Suprapubic skin (tissue), 4 donors: ENCODE measurements at regions not wholly inside any gene's neighbourhood (a gene's known extent, or its start where the extent isn't known, plus 50 kb on each side); places are given as distances from the start of the nearest gene placed in this dataset.
"Not testable (repeated sequence)": the region's sequence is repeated elsewhere in the genome, so short reads cannot be mapped to it uniquely, and the experiment has no call there.

Experiments
- DNase-seq, 2 donors: peaks; one replicate each; pipeline ENCODE4 v3.0.0-alpha.2; 2019; ENCODE audit warnings: low spot score in 2 of 2
- H3K27ac ChIP-seq: fragments of 200-600 bp; sonication (generic); one replicate; pipeline ENCODE4 v1.5.1; 2019
- H3K27me3 ChIP-seq: fragments of 200-600 bp; sonication (generic); one replicate; pipeline ENCODE4 v1.5.1; 2019
- H3K36me3 ChIP-seq: fragments of 200-600 bp; sonication (generic); one replicate; pipeline ENCODE4 v1.5.1; 2019
- H3K4me1 ChIP-seq: fragments of 200-600 bp; sonication (generic); one replicate; pipeline ENCODE4 v1.5.1; 2019
- H3K4me3 ChIP-seq: fragments of 200-600 bp; sonication (generic); one replicate; pipeline ENCODE4 v1.5.1; 2019; ENCODE audit warnings: mild to moderate bottlenecking
- H3K9me3 ChIP-seq: fragments of 200-600 bp; sonication (generic); one replicate; pipeline ENCODE4 v1.5.1; 2019
- EP300 ChIP-seq: sonication (generic); formaldehyde crosslinking; IDR thresholded peaks from one replicate; pipeline ENCODE4 v1.6.1; 2017; ENCODE audit warnings: antibody characterized with exemption
- POLR2A ChIP-seq, 2 donors: fragments of 450-650 bp; IDR thresholded peaks; one replicate each; pipeline ENCODE4 v1.6.1; 2017; ENCODE audit warnings: antibody characterized with exemption in 2 of 2, mild to moderate bottlenecking in 2 of 2, moderate library complexity in 2 of 2
- POLR2AphosphoS5 ChIP-seq, 3 donors: sonication (generic); formaldehyde crosslinking; IDR thresholded peaks; one replicate each; pipeline ENCODE4 v1.6.1; 2017; ENCODE audit warnings: antibody characterized with exemption in 3 of 3
- WGBS: methylation state at CpG from one replicate; pipeline ENCODE4 v1.1.5; 2018; 5-methylcytosine and 5-hydroxymethylcytosine counted together
- TF ChIP-seq, protein P1 (sequence below), 2 donors: fragments of 200-600 bp in 1 of 2; fragments of 450-650 bp in 1 of 2; sonication (generic) in 1 of 2; IDR thresholded peaks; one replicate each; pipeline ENCODE4 v1.5.1; 2016 to 2019; ENCODE audit warnings: antibody characterized with exemption in 2 of 2, mild to moderate bottlenecking in 1 of 2, moderate library complexity in 1 of 2

GRCh38 chr1:221573756-221574155, 168.1 kb downstream of the DUSP10 start:
- Histone ChIP-seq H3K4me1 (peaks cover 8% of the 10 kb centered on the region), H3K36me3 (no peaks in the 10 kb centered on the region), H3K4me3 (no peak overlapping the region), H3K27ac (no peak overlapping the region), H3K9me3 (peaks cover 6% of the 10 kb centered on the region), H3K27me3 (no peaks in the 10 kb centered on the region)
- no peak for DNase-seq
- no peak for TF ChIP-seq EP300
- no peak for TF ChIP-seq POLR2A (IDR thresholded peaks at IDR 0.05)
- TF ChIP-seq, protein P1, sequence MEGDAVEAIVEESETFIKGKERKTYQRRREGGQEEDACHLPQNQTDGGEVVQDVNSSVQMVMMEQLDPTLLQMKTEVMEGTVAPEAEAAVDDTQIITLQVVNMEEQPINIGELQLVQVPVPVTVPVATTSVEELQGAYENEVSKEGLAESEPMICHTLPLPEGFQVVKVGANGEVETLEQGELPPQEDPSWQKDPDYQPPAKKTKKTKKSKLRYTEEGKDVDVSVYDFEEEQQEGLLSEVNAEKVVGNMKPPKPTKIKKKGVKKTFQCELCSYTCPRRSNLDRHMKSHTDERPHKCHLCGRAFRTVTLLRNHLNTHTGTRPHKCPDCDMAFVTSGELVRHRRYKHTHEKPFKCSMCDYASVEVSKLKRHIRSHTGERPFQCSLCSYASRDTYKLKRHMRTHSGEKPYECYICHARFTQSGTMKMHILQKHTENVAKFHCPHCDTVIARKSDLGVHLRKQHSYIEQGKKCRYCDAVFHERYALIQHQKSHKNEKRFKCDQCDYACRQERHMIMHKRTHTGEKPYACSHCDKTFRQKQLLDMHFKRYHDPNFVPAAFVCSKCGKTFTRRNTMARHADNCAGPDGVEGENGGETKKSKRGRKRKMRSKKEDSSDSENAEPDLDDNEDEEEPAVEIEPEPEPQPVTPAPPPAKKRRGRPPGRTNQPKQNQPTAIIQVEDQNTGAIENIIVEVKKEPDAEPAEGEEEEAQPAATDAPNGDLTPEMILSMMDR (IDR thresholded peaks at IDR 0.05) = no peak
- 24% methylated on average over 5 of the region's 5 CpGs for WGBS

DNA sequence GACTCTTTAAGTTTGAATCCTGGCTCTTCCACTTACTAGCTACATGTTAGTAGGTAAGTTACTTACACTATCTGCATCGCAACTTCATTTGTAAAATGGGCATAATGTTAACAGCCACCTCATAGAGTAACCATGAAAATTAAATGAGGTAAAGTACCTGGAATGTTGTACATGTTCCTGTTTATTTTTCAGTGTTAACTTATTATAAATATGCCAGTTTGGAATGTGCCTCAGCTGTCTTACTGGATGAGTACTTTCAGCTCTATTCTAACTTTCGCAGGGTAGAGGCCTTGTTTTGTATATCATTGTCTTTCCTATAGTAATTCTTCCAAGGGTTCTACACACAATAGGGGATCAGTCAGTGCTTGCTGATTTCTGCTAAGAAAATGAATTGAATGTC, 167.4 kb downstream of the DUSP10 start:
- no peak overlapping the region for H3K27ac ChIP-seq

GRCh38 chr1:221575605-221576004, 166.3 kb downstream of the DUSP10 start:
- DNase-seq = no peak
- 65% methylated on average over 7 of the region's 7 CpGs for WGBS
- no peak overlapping the region for H3K4me3 ChIP-seq
- no peaks in the 10 kb centered on the region for H3K27me3 ChIP-seq
- no peak for TF ChIP-seq POLR2AphosphoS5 (IDR thresholded peaks at IDR 0.05)
- TF ChIP-seq, protein P1 (IDR thresholded peaks at IDR 0.05) = no peak
- no peak for TF ChIP-seq POLR2A (IDR thresholded peaks at IDR 0.05)
- no peak for TF ChIP-seq EP300
- no peaks in the 10 kb centered on the region for H3K36me3 ChIP-seq
- peaks cover 8% of the 10 kb centered on the region for H3K4me1 ChIP-seq
- H3K9me3 ChIP-seq = peaks cover 6% of the 10 kb centered on the region
- no peak overlapping the region for H3K27ac ChIP-seq

More for the DNA sequence above, 167.4 kb downstream of the DUSP10 start:
- Histone ChIP-seq H3K27me3 (no peaks in the 10 kb centered on the region), H3K9me3 (peaks cover 6% of the 10 kb centered on the region), H3K36me3 (no peaks in the 10 kb centered on the region), H3K4me3 (no peak overlapping the region), H3K4me1 (peaks cover 8% of the 10 kb centered on the region)
- 98% methylated on average over 2 of the region's 2 CpGs for WGBS
- no peak for TF ChIP-seq POLR2AphosphoS5 (IDR thresholded peaks at IDR 0.05)
- TF ChIP-seq, protein P1 (IDR thresholded peaks at IDR 0.05) = no peak
- TF ChIP-seq EP300 = no peak
- no peak for DNase-seq

DNA sequence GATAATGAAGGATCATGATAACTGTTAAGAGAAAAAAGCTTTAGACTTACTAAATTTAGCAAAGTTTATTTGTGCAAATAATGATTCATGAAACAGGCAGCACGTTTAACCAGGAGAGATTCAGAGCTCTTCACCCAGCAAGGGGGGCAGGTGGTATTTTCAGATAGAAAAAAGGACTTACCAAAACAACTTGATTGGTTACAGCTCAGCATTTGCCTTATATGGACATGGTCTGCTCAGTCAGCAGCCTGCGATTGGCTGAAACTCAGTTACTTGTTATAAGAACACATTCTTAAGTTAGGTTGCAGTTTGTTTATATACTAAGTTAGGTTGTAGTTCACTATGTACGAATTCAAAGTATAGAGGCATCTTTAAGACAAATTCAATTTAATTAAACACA, 165.6 kb downstream of the DUSP10 start:
- TF ChIP-seq, protein P1 (IDR thresholded peaks at IDR 0.05) = no peak
- TF ChIP-seq POLR2AphosphoS5 (IDR thresholded peaks at IDR 0.05) (no peak), POLR2A (IDR thresholded peaks at IDR 0.05) (no peak), EP300 (no peak)
- 82% methylated on average over 3 of the region's 3 CpGs for WGBS
- peaks cover 8% of the 10 kb centered on the region for H3K4me1 ChIP-seq

DNA sequence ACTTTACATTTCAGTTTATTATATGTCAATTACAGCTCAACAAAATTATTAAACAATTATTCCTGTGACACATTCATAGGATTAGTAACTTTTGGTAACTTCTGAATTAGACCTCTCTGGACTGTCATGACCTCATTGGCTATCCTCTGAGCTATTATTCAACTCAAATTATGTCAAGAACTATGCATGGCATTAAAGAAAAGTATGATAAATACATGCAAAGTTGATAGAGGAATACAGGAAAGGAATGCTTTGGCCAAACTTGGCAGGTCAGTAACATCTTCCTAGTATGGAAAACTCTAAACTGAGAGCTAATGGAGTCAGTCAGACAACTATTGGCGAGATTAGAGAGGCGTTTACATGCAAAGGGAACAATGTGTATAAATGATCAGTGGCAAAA, 158.4 kb downstream of the DUSP10 start:
- Histone ChIP-seq H3K9me3 (no peaks in the 10 kb centered on the region), H3K36me3 (no peaks in the 10 kb centered on the region), H3K27ac (no peak overlapping the region), H3K4me1 (no peaks in the 10 kb centered on the region), H3K27me3 (no peaks in the 10 kb centered on the region), H3K4me3 (no peak overlapping the region)
- no peak for TF ChIP-seq POLR2A (IDR thresholded peaks at IDR 0.05)
- no peak for TF ChIP-seq EP300
- TF ChIP-seq, protein P1 (IDR thresholded peaks at IDR 0.05) = no peak
- TF ChIP-seq POLR2AphosphoS5 (IDR thresholded peaks at IDR 0.05) = no peak
- DNase-seq = no peak
- WGBS = 89% methylated on average over 2 of the region's 2 CpGs

More for the DNA sequence above, 165.6 kb downstream of the DUSP10 start:
- no peak overlapping the region for H3K4me3 ChIP-seq
- no peaks in the 10 kb centered on the region for H3K36me3 ChIP-seq
- no peak for DNase-seq
- H3K27me3 ChIP-seq = no peaks in the 10 kb centered on the region
- H3K9me3 ChIP-seq = peaks cover 6% of the 10 kb centered on the region
- H3K27ac ChIP-seq = no peak overlapping the region

DNA sequence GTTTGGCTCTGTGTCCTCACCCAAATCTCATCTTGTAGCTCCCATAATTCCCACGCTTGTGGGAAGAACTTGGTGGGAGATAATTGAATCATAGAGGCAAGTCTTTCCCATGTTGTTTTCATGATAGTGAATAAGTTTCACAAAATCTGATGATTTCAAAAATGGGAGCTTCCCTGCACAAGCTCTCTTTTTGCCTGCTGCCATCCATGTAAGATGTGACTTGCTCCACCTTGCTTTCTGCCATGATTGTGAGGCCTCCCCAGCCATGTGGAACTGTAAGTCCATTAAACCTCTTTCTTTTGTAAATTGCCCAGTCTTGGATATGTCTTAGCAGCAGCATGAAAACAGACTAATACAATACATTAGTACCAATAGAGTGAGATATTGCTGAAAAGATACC, 154.9 kb downstream of the DUSP10 start:
- not testable (repeated sequence) for H3K36me3 ChIP-seq, H3K4me3 ChIP-seq
- WGBS = 94% methylated on average over 1 of the region's 1 CpG

DNA sequence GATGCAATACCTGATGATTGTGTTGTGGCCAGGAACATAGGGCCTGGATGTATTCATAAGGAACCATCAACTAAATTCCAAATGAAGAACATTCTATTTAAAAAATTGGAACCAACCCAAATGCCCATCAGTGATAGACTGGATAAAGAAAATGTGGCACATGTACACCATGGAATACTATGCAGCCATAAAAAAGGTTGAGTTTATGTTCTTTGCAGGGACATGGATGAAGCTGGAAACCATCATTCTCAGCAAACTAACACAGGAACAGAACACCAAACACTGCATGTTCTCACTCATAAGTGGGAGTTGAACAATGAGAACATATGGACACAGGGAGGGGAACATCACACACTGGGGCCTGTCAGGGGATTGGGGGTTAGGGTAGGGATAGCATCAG, 150.6 kb downstream of the DUSP10 start:
- not testable (repeated sequence) for H3K36me3 ChIP-seq, H3K4me3 ChIP-seq, H3K9me3 ChIP-seq, DNase-seq, H3K4me1 ChIP-seq, H3K27ac ChIP-seq, H3K27me3 ChIP-seq

More for the DNA sequence above, 154.9 kb downstream of the DUSP10 start:
- not testable (repeated sequence) for H3K27ac ChIP-seq, DNase-seq, H3K4me1 ChIP-seq, H3K27me3 ChIP-seq, H3K9me3 ChIP-seq
